Mucosa of descending colon (tissue), 3 donors: ENCODE measurements at regions not wholly inside any gene's neighbourhood (a gene's known extent, or its start where the extent isn't known, plus 50 kb on each side); places are given as distances from the start of the nearest gene placed in this dataset.
"Not testable (repeated sequence)": the region's sequence is repeated elsewhere in the genome, so short reads cannot be mapped to it uniquely, and the experiment has no call there.

Experiments
- ATAC-seq: fragments of 200-7000 bp; cut with Tn5 transposase; one replicate; pipeline ENCODE4 v1.9.1; 2020; ENCODE audit warnings: mild to moderate bottlenecking, moderate library complexity
- DNase-seq, 3 donors: peaks; one replicate each; pipeline ENCODE4 v3.0.0-alpha.2; 2020
- H3K36me3 ChIP-seq: fragments of 200-600 bp; one replicate; pipeline ENCODE4 v1.8.0; 2021; ENCODE audit warnings: low read depth, mild to moderate bottlenecking
- H3K4me1 ChIP-seq: fragments of 200-600 bp; one replicate; pipeline ENCODE4 v1.8.0; 2021; ENCODE audit warnings: low read depth, mild to moderate bottlenecking
- H3K4me3 ChIP-seq: fragments of 200-600 bp; one replicate; pipeline ENCODE4 v1.8.0; 2021; ENCODE audit warnings: mild to moderate bottlenecking
- H3K9me3 ChIP-seq: fragments of 200-600 bp; one replicate; pipeline ENCODE4 v1.8.0; 2021; ENCODE audit warnings: mild to moderate bottlenecking
- CTCF ChIP-seq: fragments of 200-600 bp; IDR thresholded peaks from one replicate; pipeline ENCODE4 v1.8.0; 2022; ENCODE audit warnings: antibody characterized with exemption, mild to moderate bottlenecking
- intact Hi-C, 2 donors: fragments of 100-400 bp; cut with DNase I in 1 of 2; cut with micrococcal nuclease in 1 of 2; formaldehyde crosslinking; loops; one replicate each; pipeline versions ENCODE4 v1.11.0 to v1.11.1; 2022; cut with DNase I, micrococcal nuclease
- donor health status: DM: no; HTN: no; CAD: no; lungs with moderate emphysema.
- donor health status: DM: no; HTN: no; CAD: no.
- donor health status: DM: no; HTN: yes; CAD: no.

DNA sequence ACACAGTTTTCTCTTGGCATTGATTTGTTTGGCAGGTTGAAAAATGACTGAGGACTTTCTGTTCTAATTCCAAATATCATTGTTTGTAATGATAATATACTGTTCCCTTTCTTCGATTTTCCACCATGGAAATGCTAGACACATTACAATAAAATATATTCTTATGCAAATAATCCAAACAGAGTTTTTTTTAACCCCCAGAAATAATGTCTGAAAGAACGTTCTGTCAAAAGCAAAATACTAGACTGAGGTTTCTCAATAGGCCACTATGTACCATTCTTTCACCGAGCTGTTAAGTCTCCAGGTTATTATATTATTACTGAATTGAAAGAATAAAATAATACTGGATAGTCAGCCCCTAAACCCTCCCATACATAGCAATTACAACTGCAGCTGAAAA lies 312.5 kb downstream of the ZIC3 start:
- intact Hi-C loops = no loop called here
- Histone ChIP-seq H3K36me3 (no peaks in the 10 kb centered on the region), H3K4me3 (no peak overlapping the region), H3K4me1 (no peaks in the 10 kb centered on the region), H3K9me3 (no peaks in the 10 kb centered on the region)
- no peak for TF ChIP-seq CTCF
- no peak for DNase-seq
- ATAC-seq = no peak

DNA sequence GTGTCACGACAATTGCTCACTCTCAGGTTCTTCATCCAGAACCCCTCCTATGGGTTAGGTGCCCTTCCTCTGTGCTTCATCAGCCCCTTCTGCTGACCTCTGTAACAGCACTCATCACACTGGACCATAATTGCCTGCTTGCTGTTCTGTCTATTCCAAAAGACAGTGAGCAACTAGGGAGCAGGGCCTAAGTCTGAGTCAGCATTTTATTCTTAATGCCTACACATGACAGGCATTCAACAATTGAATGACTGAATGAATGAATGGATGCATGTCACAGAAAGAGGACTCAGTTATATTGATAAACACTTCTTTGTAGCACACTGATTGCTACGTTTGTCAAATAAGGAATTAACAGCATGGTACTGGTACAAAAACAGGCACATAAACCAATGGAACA lies 317.0 kb downstream of the ZIC3 start:
- Histone ChIP-seq H3K4me1 (no peaks in the 10 kb centered on the region), H3K36me3 (no peaks in the 10 kb centered on the region), H3K9me3 (no peaks in the 10 kb centered on the region), H3K4me3 (no peak overlapping the region)
- no peak for TF ChIP-seq CTCF
- DNase-seq (no peak), ATAC-seq (no peak)
- intact Hi-C loops = no loop called here

- intact Hi-C loops, H3K4me1 ChIP-seq, H3K36me3 ChIP-seq, DNase-seq, ATAC-seq, H3K9me3 ChIP-seq, H3K4me3 ChIP-seq: not testable (repeated sequence)
Measured at GRCh38 chrX:137884813-137885212, 318.9 kb downstream of the ZIC3 start.

GRCh38 chrX:137891431-137891830 lies 325.5 kb downstream of the ZIC3 start:
- TF ChIP-seq CTCF = no peak
- no peak for DNase-seq
- intact Hi-C loops = no loop called here
- Histone ChIP-seq H3K4me1 (no peaks in the 10 kb centered on the region), H3K4me3 (no peak overlapping the region), H3K36me3 (no peaks in the 10 kb centered on the region), H3K9me3 (no peaks in the 10 kb centered on the region)
- no peak for ATAC-seq

DNA sequence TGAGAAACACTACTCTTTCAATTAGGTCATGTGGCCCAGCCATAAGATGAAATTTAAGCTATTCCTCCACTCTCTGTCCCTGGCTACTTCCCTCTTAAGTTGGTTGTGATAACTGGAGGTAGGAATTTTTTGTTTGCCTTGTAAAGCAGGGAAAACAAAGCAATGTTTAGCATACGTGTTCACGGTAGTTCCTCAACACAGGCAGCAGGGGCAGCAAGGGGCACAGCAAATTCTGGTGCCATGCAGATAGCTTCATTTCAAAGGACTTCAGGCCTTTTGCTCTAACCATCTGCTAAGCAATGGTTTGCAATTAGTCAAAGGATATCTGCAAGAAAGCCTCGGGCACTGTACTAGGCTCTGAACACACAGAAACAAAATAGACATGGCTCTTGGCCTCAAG lies 330.2 kb downstream of the ZIC3 start:
- TF ChIP-seq CTCF = no peak
- no peak for DNase-seq
- H3K9me3 ChIP-seq = no peaks in the 10 kb centered on the region
- H3K36me3 ChIP-seq = no peaks in the 10 kb centered on the region
- H3K4me1 ChIP-seq = no peaks in the 10 kb centered on the region
- ATAC-seq = no peak
- intact Hi-C loops = no loop called here
- H3K4me3 ChIP-seq = no peak overlapping the region

GRCh38 chrX:137915466-137915865 lies 349.5 kb downstream of the ZIC3 start:
- H3K9me3 ChIP-seq = no peaks in the 10 kb centered on the region
- no peak for ATAC-seq

More at GRCh38 chrX:137915466-137915865, 349.5 kb downstream of the ZIC3 start:
- intact Hi-C loops = no loop called here
- H3K4me1 ChIP-seq = no peaks in the 10 kb centered on the region
- H3K4me3 ChIP-seq = no peak overlapping the region
- no peak for TF ChIP-seq CTCF
- H3K36me3 ChIP-seq = no peaks in the 10 kb centered on the region
- no peak for DNase-seq
